ENCODE measurements at regions not wholly inside any gene's neighbourhood (a gene's known extent, or its start where the extent isn't known, plus 50 kb on each side); places are given as distances from the start of the nearest gene placed in this dataset.
"Not testable (repeated sequence)": the region's sequence is repeated elsewhere in the genome, so short reads cannot be mapped to it uniquely, and the experiment has no call there.

DNA sequence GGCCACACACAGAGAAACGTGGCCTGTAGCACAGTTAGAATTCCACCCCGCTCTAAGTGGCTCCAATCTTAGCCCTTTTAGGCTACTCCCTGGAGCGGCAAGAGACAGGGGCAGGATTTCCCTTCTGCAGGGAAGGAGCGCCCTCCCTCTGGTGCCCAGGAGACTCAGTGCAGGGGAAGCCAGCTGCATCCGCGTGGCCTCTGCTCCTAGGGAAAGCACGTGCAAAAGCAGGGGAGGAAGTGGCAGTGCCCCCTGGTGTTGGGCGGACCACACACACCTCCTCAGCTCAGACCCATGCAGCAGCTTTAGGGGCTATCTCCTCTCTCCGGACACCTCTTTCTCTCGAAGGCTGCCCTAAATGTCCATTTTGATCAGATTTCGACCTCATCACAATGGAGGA, 50.0 kb downstream of the SPRING1 start:
- Mint-ChIP-seq H3K4me3 (ENCODE audit: low read depth) (no peak overlapping the region), H3K27ac (no peak overlapping the region), H3K4me1 (ENCODE audit: low read depth) (no peaks in the 10 kb centered on the region), H3K36me3 (ENCODE audit: low read depth) (no peaks in the 10 kb centered on the region), H3K27me3 (ENCODE audit: low read depth) (peaks cover 15% of the 10 kb centered on the region), H3K9me3 (no peaks in the 10 kb centered on the region)
- no peak for DNase-seq (ENCODE audit: low spot score)
- intact Hi-C loops (cut with micrococcal nuclease): no loop called here

DNA sequence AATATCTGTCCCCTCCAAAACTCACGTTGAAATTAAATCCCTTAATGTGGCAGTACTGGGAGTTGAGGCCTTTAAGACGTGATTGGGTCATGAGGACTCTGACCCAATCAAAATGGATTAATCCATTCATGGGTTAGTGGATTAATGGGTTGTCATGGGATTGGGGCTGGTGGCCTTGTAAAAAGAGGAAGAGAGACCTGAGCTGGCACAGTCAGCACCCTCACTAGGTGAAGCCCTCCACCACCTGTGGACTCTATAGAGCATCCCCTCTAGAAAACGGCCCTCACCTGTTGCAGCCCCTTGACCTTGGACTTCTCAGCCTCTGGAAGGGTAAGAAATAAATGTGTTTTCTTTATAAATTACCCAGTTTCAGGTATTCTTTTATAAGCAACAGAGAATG, 53.0 kb downstream of the SPRING1 start:
- H3K36me3 Mint-ChIP-seq (ENCODE audit: low read depth): no peaks in the 10 kb centered on the region
- no peak overlapping the region for H3K4me3 Mint-ChIP-seq (ENCODE audit: low read depth)
- intact Hi-C loops (cut with micrococcal nuclease): no loop called here
- H3K9me3 Mint-ChIP-seq: no peaks in the 10 kb centered on the region
- peaks cover 5% of the 10 kb centered on the region for H3K27me3 Mint-ChIP-seq (ENCODE audit: low read depth)
- H3K27ac Mint-ChIP-seq: no peak overlapping the region
- DNase-seq (ENCODE audit: low spot score): no peak
- H3K4me1 Mint-ChIP-seq (ENCODE audit: low read depth): no peaks in the 10 kb centered on the region

DNA sequence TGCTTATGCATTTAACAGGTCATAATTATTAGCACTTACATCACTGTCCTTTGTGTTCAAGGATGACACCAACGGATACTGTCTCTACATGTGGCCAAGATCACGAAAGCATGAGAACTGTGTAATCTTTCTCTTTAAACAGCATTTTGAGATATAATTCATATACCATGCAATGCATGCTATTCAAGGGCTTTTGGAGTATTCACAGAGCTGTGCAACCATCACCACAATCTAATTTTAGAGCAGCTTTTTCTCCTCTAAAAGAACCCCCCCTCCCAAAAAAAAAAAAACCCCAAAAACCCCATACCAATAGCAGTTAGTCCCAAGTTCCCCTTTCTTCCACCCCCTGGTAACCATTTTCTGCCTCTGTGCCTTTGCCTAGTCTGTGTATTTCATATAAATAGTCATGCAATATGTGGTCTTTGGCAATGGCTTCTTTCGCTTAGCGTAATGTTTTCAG, 60.6 kb downstream of the SPRING1 start:
- no peaks in the 10 kb centered on the region for H3K36me3 Mint-ChIP-seq (ENCODE audit: low read depth)
- no peak for DNase-seq (ENCODE audit: low spot score)
- peaks cover 33% of the 10 kb centered on the region for H3K4me1 Mint-ChIP-seq (ENCODE audit: low read depth)
- H3K27me3 Mint-ChIP-seq (ENCODE audit: low read depth): peaks cover 10% of the 10 kb centered on the region
- no peak overlapping the region for H3K4me3 Mint-ChIP-seq (ENCODE audit: low read depth)
- intact Hi-C loops (cut with micrococcal nuclease): no loop called here
- H3K27ac Mint-ChIP-seq: no peak overlapping the region
- no peaks in the 10 kb centered on the region for H3K9me3 Mint-ChIP-seq

DNA sequence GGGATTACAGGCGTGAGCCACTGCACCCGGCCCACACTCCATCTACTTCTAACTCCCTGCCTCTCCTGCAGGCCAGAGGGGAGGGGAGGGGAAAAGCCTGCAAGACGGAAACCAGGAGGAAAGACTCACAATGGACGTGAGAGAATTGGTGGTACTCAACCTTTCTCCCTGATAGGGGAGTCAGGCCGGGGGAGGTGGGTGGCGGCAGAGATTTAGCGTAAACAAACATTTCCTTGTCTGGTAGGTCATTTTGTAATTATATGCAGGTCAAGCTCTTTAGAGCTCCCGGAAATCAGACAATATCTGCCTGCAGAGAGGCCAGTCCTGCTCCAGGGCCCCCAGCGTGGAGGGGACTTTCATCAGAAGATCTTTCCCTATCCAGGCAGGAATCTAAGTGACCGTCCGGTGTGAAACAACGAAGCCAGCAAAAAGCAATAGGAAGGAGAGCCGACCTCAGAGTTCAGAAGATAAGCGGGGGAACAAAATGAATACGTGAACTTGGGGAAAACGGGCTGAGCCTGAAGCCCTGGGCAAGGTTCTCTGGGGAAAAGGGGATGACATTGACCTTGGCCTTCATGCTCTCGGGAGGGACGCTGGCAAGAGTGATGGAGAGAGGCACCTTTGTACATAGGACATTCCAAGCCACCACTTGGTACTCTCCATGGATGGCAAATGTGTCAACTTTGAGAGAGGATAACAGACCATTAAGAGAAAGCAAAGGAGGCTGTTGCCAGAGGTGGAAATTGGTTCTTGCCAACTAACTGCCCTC, 62.3 kb downstream of the SPRING1 start:
- DNase-seq (ENCODE audit: low spot score): no peak

DNA sequence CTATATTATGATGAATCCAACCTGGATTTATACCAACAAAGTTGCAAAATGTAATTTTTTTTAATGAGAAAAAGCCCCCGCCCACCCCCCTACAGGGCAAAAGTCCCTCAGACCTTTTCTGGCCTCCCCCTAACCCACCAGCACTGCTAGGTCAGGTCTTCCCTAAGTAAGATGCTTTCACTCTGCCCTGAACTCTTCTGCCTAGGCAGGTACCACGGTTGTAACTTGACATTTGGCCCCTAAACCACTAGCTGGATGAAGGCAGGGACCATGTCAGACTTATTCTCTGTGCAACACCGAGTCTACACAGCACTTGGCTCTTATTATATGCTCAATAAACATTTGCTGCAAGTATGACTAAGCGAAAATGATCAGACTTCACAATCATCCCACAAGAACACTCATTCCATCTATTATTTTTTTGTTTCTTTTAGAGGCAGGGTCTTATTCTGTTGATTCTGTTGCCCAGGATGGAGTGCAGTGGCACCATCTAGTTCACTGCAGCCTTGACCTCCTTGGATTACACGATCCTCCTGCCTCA, 63.2 kb downstream of the SPRING1 start:
- no peaks in the 10 kb centered on the region for H3K36me3 Mint-ChIP-seq (ENCODE audit: low read depth)
- peaks cover 37% of the 10 kb centered on the region for H3K4me1 Mint-ChIP-seq (ENCODE audit: low read depth)
- no peaks in the 10 kb centered on the region for H3K9me3 Mint-ChIP-seq
- intact Hi-C loops (cut with micrococcal nuclease): no loop called here
- no peak for DNase-seq (ENCODE audit: low spot score)
- peak overlapping the region; percentile 46 for H3K27ac Mint-ChIP-seq
- peaks cover 6% of the 10 kb centered on the region for H3K27me3 Mint-ChIP-seq (ENCODE audit: low read depth)
- no peak overlapping the region for H3K4me3 Mint-ChIP-seq (ENCODE audit: low read depth)

More for the DNA sequence above, 62.3 kb downstream of the SPRING1 start:
- Mint-ChIP-seq H3K36me3 (ENCODE audit: low read depth) (no peaks in the 10 kb centered on the region), H3K4me3 (ENCODE audit: low read depth) (no peak overlapping the region), H3K9me3 (no peaks in the 10 kb centered on the region), H3K4me1 (ENCODE audit: low read depth) (peaks cover 37% of the 10 kb centered on the region), H3K27ac (no peak overlapping the region), H3K27me3 (ENCODE audit: low read depth) (peaks cover 8% of the 10 kb centered on the region)
- intact Hi-C loops (cut with micrococcal nuclease): no loop called here

DNA sequence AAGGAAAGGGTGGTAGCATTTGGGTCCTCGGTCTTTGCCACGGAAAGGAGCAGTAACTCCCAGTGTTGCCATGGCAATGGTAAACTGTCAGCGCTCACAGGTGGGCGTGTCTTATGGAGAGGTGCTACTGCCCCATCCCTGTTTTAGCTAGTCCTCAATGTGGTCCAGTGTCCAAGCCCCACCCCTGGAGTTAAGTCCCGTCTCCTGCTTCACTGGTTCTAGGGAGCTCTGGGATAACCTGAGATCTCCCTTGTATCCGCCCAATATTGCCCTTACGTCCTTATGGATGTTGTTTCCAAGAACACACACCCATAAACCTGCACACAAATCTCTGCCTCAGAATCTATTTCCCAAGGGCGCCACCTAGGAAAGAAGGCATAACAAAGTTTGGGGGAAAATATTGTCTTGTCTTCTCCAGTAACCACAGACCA, 64.2 kb downstream of the SPRING1 start:
- intact Hi-C loops (cut with micrococcal nuclease): no loop called here
- H3K9me3 Mint-ChIP-seq: no peaks in the 10 kb centered on the region
- peaks cover 37% of the 10 kb centered on the region for H3K4me1 Mint-ChIP-seq (ENCODE audit: low read depth)
- no peak overlapping the region for H3K4me3 Mint-ChIP-seq (ENCODE audit: low read depth)
- peaks cover 2% of the 10 kb centered on the region for H3K27me3 Mint-ChIP-seq (ENCODE audit: low read depth)
- peak overlapping the region; percentile 45 for H3K27ac Mint-ChIP-seq
- H3K36me3 Mint-ChIP-seq (ENCODE audit: low read depth): no peaks in the 10 kb centered on the region
- no peak for DNase-seq (ENCODE audit: low spot score)

DNA sequence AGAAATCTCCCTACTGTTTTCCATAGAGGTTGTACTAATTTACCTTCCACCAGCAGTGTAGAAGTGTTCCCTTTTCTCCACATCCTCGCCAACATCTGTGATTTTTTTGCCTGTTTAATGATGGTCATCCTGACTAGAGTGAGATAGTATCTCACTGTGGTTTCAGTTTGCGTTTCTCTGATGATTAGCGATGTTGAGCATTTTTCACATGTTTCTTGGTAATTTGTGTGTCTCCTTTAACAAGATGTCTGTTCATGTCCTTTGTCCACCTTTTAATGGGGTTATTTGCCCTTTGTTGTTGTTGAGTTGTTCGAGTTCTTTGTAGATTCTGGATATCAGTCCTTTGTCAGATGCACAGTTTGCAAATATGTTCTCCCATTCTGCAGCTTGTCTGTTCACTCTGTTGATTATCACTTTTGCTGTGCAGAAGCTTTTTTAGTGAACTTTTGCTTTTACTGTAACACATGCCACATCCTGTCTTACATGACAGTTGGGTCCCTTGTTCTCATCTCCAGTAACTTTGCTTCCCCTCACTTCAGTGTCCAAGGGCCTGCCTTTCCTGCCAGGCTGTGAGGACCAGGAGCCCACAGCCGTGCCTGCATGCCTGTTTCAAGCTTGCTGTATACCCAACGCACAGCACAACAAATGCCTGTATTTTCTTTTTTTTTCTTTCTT, 64.9 kb downstream of the SPRING1 start:
- intact Hi-C loops (cut with micrococcal nuclease): no loop called here
- H3K4me1 Mint-ChIP-seq (ENCODE audit: low read depth): peaks cover 37% of the 10 kb centered on the region

DNA sequence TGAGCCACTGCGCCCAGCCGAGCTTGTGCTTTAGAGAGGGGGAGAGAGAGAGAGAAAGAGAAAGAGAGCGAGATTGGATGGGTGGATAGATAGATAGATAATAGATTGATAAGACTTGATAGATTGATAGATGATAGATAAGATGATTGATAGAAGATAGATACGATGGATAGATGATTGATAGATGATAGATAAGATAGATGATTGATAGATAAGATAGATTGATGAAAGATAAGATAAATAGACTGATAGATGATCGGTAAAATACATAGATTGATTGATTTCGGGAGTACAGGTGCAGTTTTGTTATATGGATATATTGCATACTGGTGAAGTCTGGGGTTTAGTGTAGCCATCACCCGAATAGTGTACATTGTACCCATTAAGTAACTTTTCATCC, 65.9 kb downstream of the SPRING1 start:
- no peaks in the 10 kb centered on the region for H3K36me3 Mint-ChIP-seq (ENCODE audit: low read depth)
- no peak for DNase-seq (ENCODE audit: low spot score)
- H3K9me3 Mint-ChIP-seq: no peaks in the 10 kb centered on the region
- intact Hi-C loops (cut with micrococcal nuclease): no loop called here
- no peaks in the 10 kb centered on the region for H3K27me3 Mint-ChIP-seq (ENCODE audit: low read depth)
- no peak overlapping the region for H3K27ac Mint-ChIP-seq
- no peak overlapping the region for H3K4me3 Mint-ChIP-seq (ENCODE audit: low read depth)
- H3K4me1 Mint-ChIP-seq (ENCODE audit: low read depth): peaks cover 34% of the 10 kb centered on the region

More for the DNA sequence above, 64.9 kb downstream of the SPRING1 start:
- H3K4me3 Mint-ChIP-seq (ENCODE audit: low read depth): peak overlapping the region; percentile 76
- DNase-seq (ENCODE audit: low spot score): peak; percentile 30
- H3K9me3 Mint-ChIP-seq: no peaks in the 10 kb centered on the region
- H3K27ac Mint-ChIP-seq: peak overlapping the region; percentile 86
- no peaks in the 10 kb centered on the region for H3K36me3 Mint-ChIP-seq (ENCODE audit: low read depth)
- H3K27me3 Mint-ChIP-seq (ENCODE audit: low read depth): no peaks in the 10 kb centered on the region

DNA sequence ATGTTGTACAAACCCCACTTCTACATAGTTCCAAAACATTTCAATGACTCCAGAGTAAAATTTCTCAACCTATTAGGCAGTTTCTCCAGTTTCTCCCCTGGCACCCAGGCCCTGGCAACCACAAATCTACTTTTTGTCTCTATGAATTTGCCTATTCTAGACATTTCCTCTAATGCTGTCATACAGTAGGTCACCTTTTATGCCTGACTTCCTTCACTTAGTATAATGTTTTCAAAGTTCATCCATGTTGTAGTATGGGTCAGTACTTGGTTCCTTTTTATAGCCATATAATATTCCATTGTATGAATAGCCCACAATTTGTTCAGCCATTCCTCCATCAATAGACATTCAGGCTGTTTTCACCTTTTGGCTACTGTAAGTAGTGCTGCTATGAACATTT, 67.0 kb downstream of the SPRING1 start:
- H3K4me3 Mint-ChIP-seq (ENCODE audit: low read depth): no peak overlapping the region
- H3K9me3 Mint-ChIP-seq: no peaks in the 10 kb centered on the region
- H3K27me3 Mint-ChIP-seq (ENCODE audit: low read depth): no peaks in the 10 kb centered on the region
- no peaks in the 10 kb centered on the region for H3K36me3 Mint-ChIP-seq (ENCODE audit: low read depth)
- peaks cover 33% of the 10 kb centered on the region for H3K4me1 Mint-ChIP-seq (ENCODE audit: low read depth)
- intact Hi-C loops (cut with micrococcal nuclease): no loop called here
- DNase-seq (ENCODE audit: low spot score): no peak
- no peak overlapping the region for H3K27ac Mint-ChIP-seq

DNA sequence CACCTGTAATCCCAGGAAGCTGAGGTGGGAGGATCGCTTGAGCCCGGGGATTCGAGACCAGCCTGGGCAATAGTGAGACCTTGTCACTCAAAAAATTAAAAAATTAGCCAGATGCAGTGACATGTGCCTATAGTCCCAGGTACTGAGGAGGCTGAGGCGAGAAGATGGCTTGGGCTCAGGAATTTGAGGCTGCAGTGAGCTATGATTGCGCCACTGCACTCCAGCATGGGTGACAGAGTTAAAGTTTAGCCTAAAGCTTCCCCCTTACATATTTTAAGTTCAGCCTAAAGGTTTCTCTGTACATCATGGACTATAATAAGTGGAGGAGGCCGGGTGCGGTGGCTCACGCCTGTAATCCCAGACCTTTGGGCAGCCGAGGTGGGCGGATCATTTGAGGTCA, 70.1 kb downstream of the SPRING1 start:
- Mint-ChIP-seq H3K36me3 (ENCODE audit: low read depth) (no peaks in the 10 kb centered on the region), H3K27me3 (ENCODE audit: low read depth) (peaks cover 6% of the 10 kb centered on the region), H3K4me3 (ENCODE audit: low read depth) (no peak overlapping the region), H3K9me3 (no peaks in the 10 kb centered on the region), H3K27ac (no peak overlapping the region), H3K4me1 (ENCODE audit: low read depth) (peaks cover 9% of the 10 kb centered on the region)
- intact Hi-C loops (cut with micrococcal nuclease): no loop called here
- no peak for DNase-seq (ENCODE audit: low spot score)

DNA sequence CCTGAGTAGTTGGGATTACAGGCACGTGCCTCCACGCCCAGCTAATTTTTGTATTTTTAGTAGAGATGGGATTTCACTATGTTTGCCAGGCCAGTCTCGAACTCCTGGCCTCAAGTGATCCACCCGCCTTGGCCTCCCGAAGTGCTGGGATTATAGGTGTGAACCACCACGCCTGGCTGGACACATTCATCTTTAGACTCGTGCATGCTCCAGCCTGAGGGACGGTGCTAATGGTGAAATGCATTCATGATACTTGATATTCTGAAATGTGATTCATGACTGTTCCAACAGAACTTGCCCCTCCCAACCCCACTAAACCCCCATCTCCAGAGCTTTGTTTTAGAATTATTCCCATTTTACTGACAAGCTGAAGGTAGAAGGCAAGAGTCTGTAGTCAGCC, 71.0 kb downstream of the SPRING1 start:
- H3K9me3 Mint-ChIP-seq; intact Hi-C loops (cut with micrococcal nuclease); DNase-seq (ENCODE audit: low spot score); H3K4me1 Mint-ChIP-seq (ENCODE audit: low read depth); H3K36me3 Mint-ChIP-seq (ENCODE audit: low read depth); H3K27me3 Mint-ChIP-seq (ENCODE audit: low read depth); H3K4me3 Mint-ChIP-seq (ENCODE audit: low read depth); H3K27ac Mint-ChIP-seq: not testable (repeated sequence)

DNA sequence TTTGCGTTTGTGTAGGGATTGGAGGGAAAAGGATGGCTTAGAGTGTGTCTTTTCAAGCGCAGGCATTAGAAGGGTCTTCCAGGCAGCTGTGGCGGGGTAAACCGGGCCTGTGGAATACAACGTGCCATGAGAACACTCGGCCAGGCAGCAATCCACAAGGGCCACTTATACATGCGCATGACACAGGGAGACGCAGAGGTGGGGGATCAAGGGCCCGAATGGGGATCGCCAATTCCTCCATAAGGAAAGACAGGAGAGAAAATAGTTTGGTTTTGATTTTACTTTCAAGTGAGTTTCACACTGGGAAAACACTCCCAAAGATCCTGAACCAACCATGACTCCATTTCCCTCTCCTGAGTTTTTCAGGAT, 71.6 kb downstream of the SPRING1 start:
- no peaks in the 10 kb centered on the region for H3K36me3 Mint-ChIP-seq (ENCODE audit: low read depth)
- H3K27ac Mint-ChIP-seq: no peak overlapping the region
- intact Hi-C loops (cut with micrococcal nuclease): no loop called here

DNA sequence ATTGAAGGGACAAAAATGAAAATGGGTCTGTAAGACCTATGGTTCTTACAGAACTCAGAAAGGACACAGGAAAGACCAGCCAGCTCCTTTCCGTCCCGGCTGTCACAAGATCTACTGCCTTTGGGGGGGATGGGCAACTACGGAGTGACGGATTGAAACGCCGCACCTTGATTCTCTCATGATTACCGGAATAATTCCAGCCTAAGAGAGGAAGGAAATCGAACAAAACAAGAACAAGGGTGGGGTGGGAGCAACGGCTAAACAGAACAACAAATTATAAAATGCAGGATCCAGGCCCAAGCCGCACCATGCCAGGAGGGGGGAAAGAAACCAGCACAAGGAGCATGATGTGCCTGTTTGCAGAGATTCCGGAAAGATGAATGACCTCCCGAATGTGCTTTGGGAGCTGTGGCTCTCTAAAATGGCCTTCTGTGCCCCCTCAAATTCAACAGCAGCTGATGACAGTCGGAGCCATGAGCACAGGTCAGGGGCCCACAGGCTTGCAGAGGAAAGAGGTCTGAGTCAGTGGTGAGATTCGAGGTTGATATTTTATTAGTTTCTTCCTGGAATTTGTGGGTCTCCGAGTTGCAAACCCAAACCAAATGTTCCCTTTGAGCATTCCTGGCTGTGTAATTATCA, 72.1 kb downstream of the SPRING1 start:
- Mint-ChIP-seq H3K36me3 (ENCODE audit: low read depth) (no peaks in the 10 kb centered on the region), H3K9me3 (no peaks in the 10 kb centered on the region), H3K4me1 (ENCODE audit: low read depth) (no peaks in the 10 kb centered on the region), H3K27me3 (ENCODE audit: low read depth) (peaks cover 9% of the 10 kb centered on the region), H3K27ac (no peak overlapping the region), H3K4me3 (ENCODE audit: low read depth) (no peak overlapping the region)
- intact Hi-C loops (cut with micrococcal nuclease): no loop called here
- no peak for DNase-seq (ENCODE audit: low spot score)

More for the DNA sequence above, 71.6 kb downstream of the SPRING1 start:
- no peak overlapping the region for H3K4me3 Mint-ChIP-seq (ENCODE audit: low read depth)
- H3K9me3 Mint-ChIP-seq: no peaks in the 10 kb centered on the region
- H3K27me3 Mint-ChIP-seq (ENCODE audit: low read depth): peaks cover 9% of the 10 kb centered on the region
- no peaks in the 10 kb centered on the region for H3K4me1 Mint-ChIP-seq (ENCODE audit: low read depth)
- DNase-seq (ENCODE audit: low spot score): no peak
